Inflammatory macrophage treated with lipopolysaccharide for 1 hour (primary cell): ENCODE measurements at regions not wholly inside any gene's neighbourhood (a gene's known extent, or its start where the extent isn't known, plus 50 kb on each side); places are given as distances from the start of the nearest gene placed in this dataset.
"Not testable (repeated sequence)": the region's sequence is repeated elsewhere in the genome, so short reads cannot be mapped to it uniquely, and the experiment has no call there.

ENCODE experiments used
- DNase-seq, 2 donors: peaks; one replicate each; pipeline ENCODE4 v3.0.0-alpha.2; 2020 to 2022

DNA sequence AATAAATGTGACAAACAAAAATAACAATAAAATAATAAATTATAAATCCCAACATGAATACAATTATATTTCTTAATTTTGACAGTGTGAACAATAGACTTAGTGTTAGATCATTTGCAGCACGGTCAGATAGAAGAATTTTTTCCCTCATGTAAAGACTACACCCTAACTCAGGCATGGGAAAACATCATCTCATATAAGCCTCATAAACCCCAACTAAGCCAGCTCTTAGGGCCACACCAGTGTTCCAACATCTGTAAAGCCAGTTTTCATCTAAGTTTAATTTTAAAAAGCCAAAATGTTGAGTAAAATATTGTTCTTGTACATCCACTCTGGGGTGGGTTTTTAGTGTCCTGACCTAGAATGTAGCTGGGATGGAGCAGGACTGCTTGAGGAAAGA is 167.4 kb downstream of the QRSL1 start:
- no peak for DNase-seq

- DNase-seq: no peak
Observed at GRCh38 chr6:106794129-106794528, 164.8 kb downstream of the QRSL1 start.

DNA sequence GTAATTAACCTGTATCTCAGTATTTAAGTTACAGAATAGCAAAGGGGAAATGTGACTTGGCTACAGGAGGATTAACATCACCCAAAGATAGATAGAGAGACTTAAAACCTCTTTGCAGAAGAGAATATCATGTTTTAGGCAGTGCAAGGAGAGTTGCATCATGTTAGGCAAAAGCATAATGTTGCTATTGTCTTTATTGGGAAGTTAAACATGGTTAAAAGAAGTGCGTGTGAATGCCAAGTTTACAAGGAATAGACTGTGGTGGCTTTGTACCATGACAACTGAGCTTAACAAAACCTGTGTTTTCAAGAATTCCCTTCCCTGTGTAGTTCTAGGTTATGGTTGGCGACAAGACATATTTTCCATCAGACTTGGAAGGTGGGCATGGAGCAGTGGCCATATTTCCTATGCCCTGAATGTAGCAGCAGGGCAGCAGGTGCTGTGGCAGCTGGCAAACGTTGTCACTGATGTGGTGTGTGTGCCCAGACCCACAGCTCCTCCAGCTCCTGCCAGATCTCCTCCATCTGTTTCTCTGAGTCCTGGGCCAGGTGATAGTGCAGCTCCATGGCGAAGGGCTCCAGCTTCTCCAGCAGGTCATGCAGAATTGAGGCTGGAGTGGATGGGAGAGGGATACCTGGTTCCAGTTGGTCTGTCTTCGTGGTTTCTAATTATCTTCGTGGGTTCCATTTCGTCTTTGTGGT is 163.3 kb downstream of the QRSL1 start:
- DNase-seq: no peak

DNA sequence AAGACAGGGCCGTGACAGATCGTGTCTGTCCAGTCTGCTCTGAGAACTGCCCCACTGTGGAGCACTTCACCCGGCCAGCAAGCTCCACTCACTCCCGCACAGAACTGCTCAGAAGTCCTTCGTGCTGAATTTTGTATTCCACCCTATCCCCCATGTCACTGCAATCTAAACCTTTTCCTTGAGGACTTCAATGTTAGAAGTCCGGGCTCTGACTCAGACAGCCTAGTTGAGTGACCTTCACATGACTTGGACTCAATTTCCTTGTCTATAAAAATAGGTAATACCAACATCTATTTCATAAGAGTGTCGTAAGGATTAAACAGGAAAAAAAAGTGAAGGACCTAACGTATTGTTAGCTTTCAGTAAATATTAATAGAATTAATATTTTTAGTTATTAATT is 161.6 kb downstream of the QRSL1 start:
- DNase-seq: no peak

DNA sequence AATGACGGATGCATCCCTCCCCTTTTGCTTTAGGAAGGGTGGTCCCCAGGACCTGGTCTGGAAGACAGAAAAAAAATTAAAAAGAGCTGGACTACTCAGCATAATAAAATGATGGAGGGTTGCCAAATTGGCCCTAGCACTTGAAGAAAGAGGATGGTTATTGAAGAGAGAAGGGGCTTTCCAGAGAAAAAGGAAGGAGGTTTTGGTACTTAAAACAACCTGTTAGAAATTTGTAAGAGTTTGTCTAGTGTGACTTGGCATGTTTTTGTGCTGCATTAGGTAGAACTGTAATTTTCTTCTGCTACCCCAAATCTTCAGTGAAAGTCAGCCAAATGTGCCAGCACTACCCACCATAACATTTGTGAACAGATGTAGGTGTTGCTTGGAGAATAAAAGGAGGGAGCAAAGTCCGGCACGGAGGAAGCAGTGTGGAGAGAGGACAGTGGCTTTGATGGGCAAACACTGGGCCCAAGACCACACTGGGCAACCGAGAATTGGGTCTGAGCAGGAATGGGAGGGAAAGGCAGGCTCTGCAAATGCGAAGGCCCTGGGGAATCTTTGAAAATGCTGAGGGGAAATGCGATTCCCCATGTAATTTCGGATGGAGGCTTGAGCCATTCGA is 160.9 kb downstream of the QRSL1 start:
- DNase-seq: no peak

- no peak for DNase-seq
Observed at GRCh38 chr6:106789428-106790148, 160.2 kb downstream of the QRSL1 start.

- no peak for DNase-seq
Observed at GRCh38 chr6:106788761-106789160, 159.4 kb downstream of the QRSL1 start.

DNA sequence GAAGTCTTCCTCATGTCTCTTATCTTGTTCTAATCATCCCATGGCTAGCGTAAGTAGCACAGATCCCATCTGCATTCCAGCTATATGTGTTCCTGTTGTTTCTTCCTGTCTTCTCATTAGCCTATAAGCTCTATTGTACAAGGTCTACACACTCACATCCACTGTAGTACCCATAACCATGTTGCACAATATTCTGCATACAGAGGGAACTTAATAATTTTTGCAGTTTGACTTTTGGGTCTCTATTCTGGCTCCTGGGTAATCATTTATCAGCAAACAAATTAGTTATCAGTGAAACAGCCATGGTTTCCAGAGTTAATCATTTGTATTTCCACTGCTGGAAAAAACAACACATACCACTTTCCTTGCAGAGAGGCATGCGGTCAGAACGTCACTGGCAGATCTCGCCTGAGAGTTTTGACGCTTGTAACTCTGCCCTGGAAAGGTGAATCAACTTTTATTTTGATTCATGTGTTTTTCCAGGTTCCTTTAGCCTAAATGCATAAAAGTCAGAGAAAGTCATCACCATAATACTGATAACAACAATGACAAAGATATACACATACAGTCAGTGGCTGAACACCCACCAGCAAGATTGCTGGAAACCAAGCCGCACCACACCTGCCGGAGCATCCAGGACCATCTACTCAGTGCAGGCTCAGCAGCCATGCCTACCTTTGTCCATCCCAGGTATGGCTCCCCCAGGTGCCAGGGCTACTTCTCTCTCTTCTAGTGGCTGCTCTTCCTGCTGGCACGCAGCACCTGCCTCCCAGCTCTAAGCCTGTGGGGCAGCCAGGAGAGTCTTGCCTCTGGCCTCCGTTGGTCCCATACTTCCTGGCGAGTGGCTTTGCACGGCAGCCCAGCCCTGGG is 158.2 kb downstream of the QRSL1 start:
- DNase-seq: no peak

DNA sequence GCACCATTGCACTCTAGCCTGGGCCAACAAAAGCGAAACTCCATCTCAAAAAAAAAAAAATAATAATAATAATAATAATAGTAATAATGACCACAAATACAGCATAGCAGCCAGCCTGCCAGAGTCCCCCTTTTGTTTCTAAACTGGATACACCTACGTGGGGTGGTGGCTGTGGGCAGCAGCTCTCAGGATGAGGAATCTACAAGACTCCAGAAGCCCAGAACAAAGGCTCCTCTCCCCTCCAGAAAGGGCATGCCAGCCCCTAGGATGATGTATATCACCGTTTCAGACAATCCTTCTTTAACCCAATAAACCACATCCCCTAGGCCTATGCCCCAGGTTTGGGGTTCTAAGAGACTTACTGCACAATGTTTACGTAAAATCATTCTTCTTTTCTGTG is 155.9 kb downstream of the QRSL1 start:
- DNase-seq: no peak

DNA sequence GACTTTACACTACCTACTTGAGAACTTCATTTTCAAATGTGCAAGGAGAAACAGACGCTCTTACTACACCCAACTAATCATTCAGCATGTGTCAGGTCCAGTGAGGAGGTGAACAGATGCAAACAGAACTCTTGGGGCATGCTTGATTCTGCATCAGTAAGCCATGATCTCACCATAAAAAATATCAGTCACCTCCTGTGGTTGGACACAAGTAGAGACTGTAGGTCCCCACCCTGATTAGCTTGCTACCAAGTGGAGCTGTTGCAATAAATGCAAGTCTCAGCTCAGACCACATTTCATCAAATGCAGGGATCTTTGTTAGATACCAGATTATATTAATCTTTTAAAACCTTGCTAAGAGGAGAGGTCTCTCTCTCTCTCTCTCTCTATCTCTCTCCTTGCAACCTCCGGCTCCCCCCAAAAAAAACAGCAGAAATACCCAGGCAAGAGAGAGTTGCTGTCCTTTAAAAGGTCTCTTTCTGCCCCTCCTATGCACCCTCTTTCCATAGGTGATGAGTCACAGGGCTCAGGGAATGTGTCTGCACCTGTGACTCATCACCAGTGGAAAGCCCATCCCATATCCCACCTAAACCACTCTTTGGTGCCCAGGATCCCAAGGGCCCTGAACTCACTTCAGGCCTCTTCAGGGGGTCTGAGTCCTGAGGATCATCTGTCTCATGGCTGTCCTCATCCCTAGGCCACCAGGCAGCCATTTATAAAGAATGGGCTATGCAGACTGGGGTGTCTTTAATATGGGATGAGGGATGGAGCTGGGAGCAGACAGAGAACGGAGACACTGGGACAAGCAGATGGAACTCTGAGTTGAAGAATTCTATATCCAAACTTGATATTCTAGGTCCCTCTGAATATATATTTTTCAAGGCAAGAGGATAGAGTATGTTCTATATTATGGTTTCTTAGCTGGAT is 154.5 kb downstream of the QRSL1 start:
- DNase-seq: no peak

DNA sequence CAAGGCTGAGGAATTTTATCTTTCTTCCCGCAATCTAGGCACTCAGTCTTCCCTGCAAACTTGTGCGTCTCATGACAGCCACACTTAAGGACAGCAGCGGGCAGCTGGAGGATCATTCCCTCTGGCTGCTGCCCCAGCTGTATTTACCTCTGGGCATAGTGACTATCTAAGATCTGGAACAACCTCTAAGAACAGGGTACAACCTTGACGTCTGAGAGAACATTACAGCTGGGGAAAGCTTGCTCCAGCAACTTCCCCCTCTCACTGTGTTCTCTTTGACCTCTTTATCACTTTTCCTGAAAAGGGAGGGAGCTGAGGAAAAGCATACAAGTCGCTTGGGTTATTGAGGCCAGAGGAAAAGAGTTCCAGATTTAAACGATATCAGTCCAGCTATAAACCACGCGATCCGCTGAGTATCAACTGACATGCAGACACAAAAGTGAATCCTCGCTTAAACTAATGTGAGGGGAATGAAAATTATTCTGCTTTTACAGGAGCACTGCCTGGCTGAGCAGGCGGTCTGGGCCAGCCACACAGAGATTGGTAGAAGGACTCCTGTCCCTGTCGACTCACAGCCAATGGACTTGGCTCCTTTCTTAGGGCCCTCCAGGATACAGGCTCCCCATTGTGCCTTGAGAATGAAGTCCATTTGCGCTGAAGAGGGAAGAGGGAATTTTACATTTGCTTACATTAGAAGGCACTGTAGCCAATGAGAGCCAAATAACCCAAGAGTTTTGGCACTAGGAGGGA is 153.3 kb downstream of the QRSL1 start:
- no peak for DNase-seq

GRCh38 chr6:106779552-106779951 is 150.2 kb downstream of the QRSL1 start:
- DNase-seq: not testable (repeated sequence)

GRCh38 chr6:106778943-106779342 is 149.6 kb downstream of the QRSL1 start:
- no peak for DNase-seq

DNA sequence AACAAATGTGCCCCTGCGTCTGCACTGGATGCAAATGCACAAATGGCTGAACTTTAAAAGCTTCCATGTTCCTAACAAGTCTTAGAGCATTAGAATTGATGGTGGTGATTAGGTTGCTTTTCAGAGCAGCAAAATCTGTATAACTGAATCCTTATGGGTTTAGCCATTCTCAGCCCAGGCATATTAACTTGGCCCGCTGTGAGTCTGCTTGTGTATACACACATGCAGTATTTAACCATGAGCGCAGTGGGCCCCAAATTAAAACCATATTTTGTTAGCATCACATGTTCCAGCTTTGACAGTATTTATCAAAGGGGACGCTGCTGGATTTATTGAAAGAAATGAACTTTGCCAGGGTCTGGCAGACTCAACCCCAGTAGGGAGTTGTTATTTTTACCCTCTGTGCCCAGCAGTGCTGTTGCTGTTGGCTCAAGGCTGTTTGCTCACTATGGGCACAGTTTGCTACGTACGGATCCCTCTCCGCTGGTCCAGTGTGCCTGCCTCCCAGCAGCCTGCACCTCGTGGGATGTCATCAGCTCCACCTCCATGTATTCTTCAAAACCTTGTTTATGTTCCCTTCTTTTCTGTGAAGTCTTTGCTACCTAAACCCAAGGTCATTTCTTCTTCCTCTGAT is 144.7 kb downstream of the QRSL1 start:
- DNase-seq: no peak

- no peak for DNase-seq
Observed at GRCh38 chr6:106773522-106773921, 144.1 kb downstream of the QRSL1 start.

DNA sequence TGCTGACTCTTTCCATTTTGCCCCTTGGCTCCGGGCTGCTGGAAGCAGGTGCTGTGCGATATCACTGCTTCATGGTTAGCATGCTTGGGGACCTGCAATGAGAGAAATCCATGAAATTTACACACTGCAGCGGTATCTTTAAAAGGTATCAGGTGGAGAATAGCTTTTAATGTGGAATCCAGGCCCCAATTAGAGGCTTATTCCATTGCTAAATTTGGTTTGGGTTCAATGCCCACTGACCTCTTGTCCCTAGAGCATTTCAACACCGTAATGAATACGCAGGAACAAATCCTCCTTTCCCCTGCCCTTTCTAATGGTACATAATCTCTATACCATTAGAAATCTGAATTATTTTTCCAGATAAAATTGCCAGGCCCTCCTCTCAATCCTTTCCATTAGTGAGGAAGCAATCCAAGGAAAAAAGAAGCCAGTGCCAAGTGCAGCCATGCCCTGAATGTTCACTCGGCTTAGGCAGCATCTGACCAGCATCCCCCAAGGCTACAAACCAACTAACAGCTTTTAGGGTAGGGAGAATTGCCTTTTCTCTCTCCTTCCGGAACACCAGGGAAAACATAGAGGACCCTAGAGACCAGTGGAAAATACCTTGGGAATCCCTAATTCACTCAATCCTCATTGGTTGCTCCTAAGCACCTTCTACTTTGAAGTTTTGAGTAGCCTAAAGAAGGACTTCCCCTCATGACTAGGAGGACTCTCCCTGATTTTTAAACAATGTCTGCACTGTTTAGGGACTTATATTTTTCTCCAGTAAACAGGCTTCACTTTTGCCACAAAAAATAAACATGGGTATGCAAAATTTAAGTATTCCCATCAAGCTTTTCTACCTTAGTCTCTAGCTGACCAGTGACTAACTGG is 143.1 kb downstream of the QRSL1 start:
- DNase-seq: no peak

DNA sequence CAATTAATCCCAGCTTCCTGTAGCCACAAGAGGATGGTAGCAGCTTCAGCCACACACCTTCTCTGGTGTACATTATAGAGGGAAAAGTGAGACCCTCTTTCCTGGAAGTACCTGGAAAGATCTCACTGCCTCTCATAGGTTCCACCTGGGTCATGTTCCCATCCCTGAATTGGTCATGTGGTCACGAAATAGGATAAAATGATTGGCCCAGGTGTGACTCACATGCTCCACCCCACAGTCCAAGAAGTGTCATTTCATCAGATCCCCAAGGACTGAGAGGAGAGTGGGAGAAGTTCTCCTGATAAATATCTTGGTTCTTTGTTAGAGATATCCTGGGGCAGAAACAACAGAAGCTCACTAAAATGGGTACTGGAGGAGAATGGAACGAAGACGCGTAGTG is 142.4 kb downstream of the QRSL1 start:
- DNase-seq: no peak

DNA sequence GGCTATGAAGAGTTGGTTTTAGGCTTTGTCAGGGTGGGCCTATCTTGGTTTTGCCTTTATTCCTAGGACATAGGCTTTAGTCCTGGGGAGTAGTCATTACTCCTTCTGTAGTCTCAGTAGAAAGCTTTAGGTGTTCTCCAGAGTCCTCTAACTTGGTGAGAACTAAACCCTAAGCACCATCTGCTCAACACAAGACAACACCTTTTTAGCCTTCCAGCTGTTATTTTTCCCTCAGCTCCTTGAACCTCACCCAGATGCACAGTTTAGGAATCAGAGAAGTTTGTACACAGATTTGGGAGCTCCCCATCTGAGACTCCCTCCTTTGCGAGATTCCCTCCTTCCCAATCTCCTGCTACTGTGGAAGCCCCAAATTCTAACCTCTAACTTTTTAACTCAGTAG is 141.3 kb downstream of the QRSL1 start:
- DNase-seq: no peak

DNA sequence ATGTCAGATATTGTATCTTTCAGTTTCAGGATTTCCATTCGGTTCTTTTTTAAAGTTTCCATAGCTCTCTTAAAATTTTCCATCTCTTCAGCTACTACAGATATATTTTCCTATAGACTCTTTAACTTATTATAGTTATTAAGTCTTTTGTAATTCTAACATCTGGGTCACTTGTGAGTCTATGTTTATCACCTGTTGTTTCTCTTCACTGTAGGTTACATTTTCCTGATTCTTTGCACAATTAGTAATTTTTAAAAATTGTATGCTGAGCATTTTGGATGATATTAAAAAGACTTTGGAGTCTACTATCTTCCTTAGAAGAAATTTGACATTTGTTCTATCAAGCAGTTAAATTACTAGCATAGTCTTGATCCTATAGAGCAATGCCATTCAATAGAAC is 140.7 kb downstream of the QRSL1 start:
- DNase-seq: no peak

DNA sequence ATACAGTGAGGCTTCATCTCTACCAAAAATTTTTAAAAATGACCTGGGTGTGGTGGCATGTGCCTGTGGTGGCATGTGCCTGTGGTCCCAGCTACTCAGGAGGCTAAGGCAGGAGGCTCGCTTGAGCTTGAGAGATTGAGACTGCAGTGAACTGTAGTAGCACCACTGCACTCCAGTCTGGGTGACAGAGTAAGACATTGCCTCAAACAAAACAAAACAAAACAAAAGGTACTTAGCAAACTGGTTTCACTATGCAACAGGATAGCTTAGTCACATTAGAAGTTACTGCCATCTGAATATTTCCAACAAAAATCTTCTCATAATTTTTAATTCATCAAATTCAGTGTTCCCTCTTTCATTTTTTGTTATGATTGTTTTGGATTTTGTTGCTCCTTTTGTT is 137.9 kb downstream of the QRSL1 start:
- no peak for DNase-seq
